H1 (cell line): ENCODE measurements at regions not wholly inside any gene's neighbourhood (a gene's known extent, or its start where the extent isn't known, plus 50 kb on each side); places are given as distances from the start of the nearest gene placed in this dataset.

ENCODE experiments used
- CTCF ChIA-PET: fragments of 300-600 bp; sonication (Branson Sonifier 250); formaldehyde crosslinking; loops from one replicate; lab custom pipeline; 2021; ENCODE audit not compliant: partially characterized antibody; lab: Charles Lee
- POLR2A ChIA-PET: fragments of 300-600 bp; sonication (Branson Sonifier 250); formaldehyde crosslinking; loops from one replicate; lab custom pipeline; 2021; ENCODE audit warnings: inconsistent platforms; ENCODE audit not compliant: partially characterized antibody; lab: Charles Lee
- DNase-seq, 2 experiments: peaks; one replicate each; pipeline versions ENCODE4 v3.0.0 to v3.0.0-alpha.2; 2010 to 2022; ENCODE audit warnings: low spot score in 2 of 2, low read depth in 1 of 2, mixed read lengths in 1 of 2
- FAIRE-seq: peaks from 2 replicates; lab custom pipeline; 2011; peaks lifted over from hg19 to GRCh38; lab: Jason Lieb, UNC
- H2AFZ ChIP-seq: 2 replicates; pipeline ENCODE4 v1.8.1; 2012; ENCODE audit warnings: low read length, inconsistent platforms
- H2AK5ac ChIP-seq: 2 replicates; pipeline ENCODE4 v1.6.1; 2013; ENCODE audit warnings: low read depth, low read length
- H2BK120ac ChIP-seq: replicated peaks from 2 replicates; pipeline ENCODE3; 2013; ENCODE audit warnings: low read depth, low read length, inconsistent platforms
- H2BK12ac ChIP-seq: 2 replicates; pipeline ENCODE4 v1.6.1; 2013; ENCODE audit warnings: low read depth, low read length
- H2BK15ac ChIP-seq: 2 replicates; pipeline ENCODE4 v1.6.1; 2013; ENCODE audit warnings: low read length
- H2BK20ac ChIP-seq: 2 replicates; pipeline ENCODE4 v1.6.1; 2013; ENCODE audit warnings: low read length
- H2BK5ac ChIP-seq: 2 replicates; pipeline ENCODE4 v1.6.1; 2013; ENCODE audit warnings: low read depth, low read length
- H3K14ac ChIP-seq: 2 replicates; pipeline ENCODE4 v1.6.1; 2013; ENCODE audit warnings: inconsistent platforms; ENCODE audit not compliant: insufficient read length
- H3K18ac ChIP-seq: 2 replicates; pipeline ENCODE4 v1.6.1; 2013; ENCODE audit warnings: low read length; ENCODE audit errors: extremely low read depth
- H3K23ac ChIP-seq: 2 replicates; pipeline ENCODE4 v1.6.1; 2013; ENCODE audit warnings: inconsistent platforms; ENCODE audit not compliant: insufficient read length
- H3K23me2 ChIP-seq: 2 replicates; pipeline ENCODE4 v1.6.1; 2013; ENCODE audit warnings: low read depth, low read length
- H3K27ac ChIP-seq: 2 replicates; pipeline ENCODE4 v1.6.1; 2011; ENCODE audit warnings: low read depth, low read length, inconsistent platforms
- H3K27me3 ChIP-seq, 4 experiments: replicated peaks in 1 of 4; 1 replicate in 1 of 4; 2 replicates in 3 of 4; pipeline versions ENCODE4 v1.6.1 to v1.8.1; 2011 to 2013; ENCODE audit warnings: low read length in 3 of 4, mild to moderate bottlenecking in 3 of 4, inconsistent platforms in 2 of 4, mixed read lengths in 2 of 4, moderate library complexity in 1 of 4; ENCODE audit not compliant: control insufficient read depth in 3 of 4, insufficient read depth in 3 of 4; ENCODE audit errors: extremely low read depth in 1 of 4
- H3K36me3 ChIP-seq, 4 experiments: 2 replicates each; pipeline versions ENCODE4 v1.6.1 to v1.8.1; 2011 to 2013; ENCODE audit warnings: mild to moderate bottlenecking in 4 of 4, low read length in 3 of 4, moderate library complexity in 2 of 4, control low read depth in 1 of 4, inconsistent platforms in 1 of 4; ENCODE audit not compliant: insufficient read depth in 4 of 4, control insufficient read depth in 2 of 4
- H3K4ac ChIP-seq: replicated peaks from 2 replicates; pipeline ENCODE3; 2013; ENCODE audit warnings: low read length, low read depth, mixed read lengths, inconsistent platforms; ENCODE audit not compliant: insufficient read length
- H3K4me1 ChIP-seq, 4 experiments: replicated peaks in 1 of 4; 1 replicate in 1 of 4; 2 replicates in 3 of 4; pipeline versions ENCODE4 v1.6.1 to v1.8.1; 2011 to 2013; ENCODE audit warnings: low read length in 3 of 4, inconsistent platforms in 2 of 4, mixed read lengths in 1 of 4; ENCODE audit not compliant: insufficient read depth in 4 of 4, control insufficient read depth in 3 of 4
- H3K4me2 ChIP-seq, 2 experiments: 2 replicates each; pipeline versions ENCODE4 v1.6.1 to v1.8.1; 2011 to 2013; ENCODE audit warnings: low read depth in 2 of 2, low read length in 2 of 2, control low read depth in 1 of 2, inconsistent platforms in 1 of 2, mild to moderate bottlenecking in 1 of 2; ENCODE audit not compliant: insufficient read depth in 1 of 2
- H3K4me3 ChIP-seq, 4 experiments: fragments of 200-600, 300-600 bp in 1 of 4; sonication (generic), shearing (Covaris generic), sonication (Bioruptor Twin) in 1 of 4; 2 replicates each; pipeline versions ENCODE4 v1.5.1 to v1.8.1; 2011 to 2016; ENCODE audit warnings: low read length in 4 of 4, low read depth in 3 of 4, control low read depth in 2 of 4, inconsistent platforms in 2 of 4, mild to moderate bottlenecking in 2 of 4, mixed read lengths in 1 of 4, moderate library complexity in 1 of 4; ENCODE audit not compliant: insufficient read depth in 2 of 4; ENCODE audit errors: extremely low read depth in 1 of 4
- H3K56ac ChIP-seq: replicated peaks from 2 replicates; pipeline ENCODE3; 2013; ENCODE audit warnings: low read depth, mild to moderate bottlenecking, mixed read lengths, low read length, inconsistent platforms; ENCODE audit not compliant: insufficient read length
- H3K79me1 ChIP-seq: 2 replicates; pipeline ENCODE4 v1.6.1; 2013; ENCODE audit warnings: low read depth, low read length, control low read depth
- H3K79me2 ChIP-seq, 2 experiments: 2 replicates each; pipeline versions ENCODE4 v1.6.1 to v1.8.1; 2012 to 2013; ENCODE audit warnings: low read length in 2 of 2, mild to moderate bottlenecking in 2 of 2, inconsistent platforms in 1 of 2; ENCODE audit not compliant: insufficient read depth in 2 of 2, control insufficient read depth in 1 of 2
- H3K9ac ChIP-seq, 4 experiments: replicated peaks in 1 of 4; 1 replicate in 1 of 4; 2 replicates in 3 of 4; pipeline versions ENCODE4 v1.6.1 to v1.8.1; 2011 to 2013; ENCODE audit warnings: low read depth in 3 of 4, low read length in 3 of 4, control low read depth in 2 of 4, mild to moderate bottlenecking in 2 of 4, moderate library complexity in 2 of 4, inconsistent platforms in 1 of 4; ENCODE audit errors: extremely low read depth in 1 of 4
- H3K9me3 ChIP-seq, 2 experiments: 2 replicates each; pipeline versions ENCODE4 v1.6.1 to v1.8.1; 2012 to 2013; ENCODE audit warnings: mild to moderate bottlenecking in 2 of 2, moderate library complexity in 2 of 2, control low read depth in 1 of 2, inconsistent platforms in 1 of 2, low read depth in 1 of 2, low read length in 1 of 2, mixed read lengths in 1 of 2; ENCODE audit not compliant: insufficient read depth in 2 of 2
- H4K20me1 ChIP-seq, 2 experiments: replicated peaks in 1 of 2; 2 replicates each; pipeline versions ENCODE3 to v1.8.1; 2011 to 2013; ENCODE audit warnings: inconsistent platforms in 2 of 2, low read length in 2 of 2, mild to moderate bottlenecking in 1 of 2; ENCODE audit not compliant: insufficient read depth in 2 of 2, control insufficient read depth in 1 of 2
- H4K5ac ChIP-seq: 2 replicates; pipeline ENCODE4 v1.6.1; 2013; ENCODE audit warnings: low read length, low read depth, mixed read lengths, inconsistent platforms; ENCODE audit not compliant: insufficient read length
- H4K8ac ChIP-seq: 2 replicates; pipeline ENCODE4 v1.8.0; 2013; ENCODE audit warnings: mild to moderate bottlenecking, moderate library complexity, low read length, inconsistent platforms; ENCODE audit not compliant: insufficient read depth; ENCODE audit errors: extremely low read depth
- H4K91ac ChIP-seq: replicated peaks from 2 replicates; pipeline ENCODE3; 2013; ENCODE audit warnings: low read length, mixed read lengths, inconsistent platforms; ENCODE audit not compliant: insufficient read length
- BCL11A ChIP-seq, 2 experiments: IDR thresholded peaks; one replicate each; pipeline ENCODE4 v1.6.1; 2011; ENCODE audit warnings: low read depth in 2 of 2, low read length in 2 of 2, mild to moderate bottlenecking in 2 of 2
- E2F6 ChIP-seq: IDR thresholded peaks from 2 replicates; pipeline ENCODE4 v1.6.1; 2012; ENCODE audit warnings: inconsistent platforms
- GABPA ChIP-seq: IDR thresholded peaks from 2 replicates; pipeline ENCODE4 v1.6.1; 2011; ENCODE audit warnings: mild to moderate bottlenecking, low read length, moderate library complexity, borderline replicate concordance; ENCODE audit not compliant: insufficient read depth
- MAFK ChIP-seq: IDR thresholded peaks from 2 replicates; pipeline ENCODE4 v1.6.1; 2012; ENCODE audit warnings: low read depth, mild to moderate bottlenecking, improper control_type of control experiment, low read length
- RAD21 ChIP-seq, 2 experiments: IDR thresholded peaks in 1 of 2; conservative IDR thresholded peaks in 1 of 2; 2 replicates each; pipeline ENCODE4 v1.6.1; 2011; ENCODE audit warnings: low read depth in 2 of 2, low read length in 2 of 2, improper control_type of control experiment in 1 of 2, inconsistent platforms in 1 of 2, mild to moderate bottlenecking in 1 of 2, moderate library complexity in 1 of 2
- SRF ChIP-seq: IDR thresholded peaks from 2 replicates; pipeline ENCODE4 v1.6.1; 2011; ENCODE audit warnings: mild to moderate bottlenecking, low read depth, low read length, moderate library complexity
- WGBS, 2 experiments: shearing (Covaris generic) in 1 of 2; methylation state at CpG; one replicate each; pipeline versions ENCODE4 v1.1.6 to v1.1.7; 2013 to 2015; ENCODE audit warnings: low lambda C conversion rate in 2 of 2, mixed read lengths in 2 of 2, inconsistent platforms in 1 of 2, low coverage in 1 of 2, missing lambda C conversion rate in 1 of 2; ENCODE audit not compliant: insufficient replicate concordance in 2 of 2, insufficient coverage in 1 of 2, insufficient read length in 1 of 2; ENCODE audit errors: extremely low coverage in 1 of 2, missing lambda C conversion rate in 1 of 2; 5-methylcytosine and 5-hydroxymethylcytosine counted together
- TF ChIP-seq, protein P1 (sequence below): IDR thresholded peaks from 2 replicates; pipeline ENCODE4 v1.6.1; 2012; ENCODE audit warnings: low read length, inconsistent platforms

- Histone ChIP-seq H3K4me1 (no peaks in the 10 kb centered on the region; a peak in 1 of 7 replicates), H3K9me3 (no peaks in the 10 kb centered on the region), H2BK5ac (no peak overlapping the region), H4K5ac (no peak overlapping the region), H3K9ac (no peak overlapping the region), H3K56ac (no peak overlapping the region), H4K8ac (no peak overlapping the region), H3K18ac (no peak overlapping the region), H3K36me3 (no peaks in the 10 kb centered on the region), H4K20me1 (no peaks in the 10 kb centered on the region), H3K4me3 (no peak overlapping the region), H3K79me1 (no peaks in the 10 kb centered on the region), H2BK20ac (no peak overlapping the region), H2BK12ac (no peak overlapping the region), H3K4me2 (no peak overlapping the region), H3K4ac (no peak overlapping the region), H3K14ac (no peak overlapping the region), H3K27me3 (no peaks in the 10 kb centered on the region), H3K23me2 (no peaks in the 10 kb centered on the region), H4K91ac (no peak overlapping the region), H2BK15ac (no peak overlapping the region), H3K79me2 (no peaks in the 10 kb centered on the region), H3K23ac (no peak overlapping the region), H2BK120ac (no peak overlapping the region), H2AK5ac (no peak overlapping the region), H2AFZ (no peak overlapping the region), H3K27ac (no peak overlapping the region)
- ChIA-PET POLR2A (no interaction called here), CTCF (interaction anchor here (0.8 to 1.7 kb wide), 4 partner anchors 9 to 363 kb away, joined by 3 to 4 read pairs (median 3); no protein-coding TSS in a partner anchor)
- WGBS, 2 experiments = 92% methylated on average over 7 of the region's 7 CpGs; no CpG with 5 or more reads in 1 of the 2 experiments
- TF ChIP-seq, protein P1, sequence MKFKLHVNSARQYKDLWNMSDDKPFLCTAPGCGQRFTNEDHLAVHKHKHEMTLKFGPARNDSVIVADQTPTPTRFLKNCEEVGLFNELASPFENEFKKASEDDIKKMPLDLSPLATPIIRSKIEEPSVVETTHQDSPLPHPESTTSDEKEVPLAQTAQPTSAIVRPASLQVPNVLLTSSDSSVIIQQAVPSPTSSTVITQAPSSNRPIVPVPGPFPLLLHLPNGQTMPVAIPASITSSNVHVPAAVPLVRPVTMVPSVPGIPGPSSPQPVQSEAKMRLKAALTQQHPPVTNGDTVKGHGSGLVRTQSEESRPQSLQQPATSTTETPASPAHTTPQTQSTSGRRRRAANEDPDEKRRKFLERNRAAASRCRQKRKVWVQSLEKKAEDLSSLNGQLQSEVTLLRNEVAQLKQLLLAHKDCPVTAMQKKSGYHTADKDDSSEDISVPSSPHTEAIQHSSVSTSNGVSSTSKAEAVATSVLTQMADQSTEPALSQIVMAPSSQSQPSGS = no peak
- TF ChIP-seq BCL11A (IDR thresholded peaks at IDR 0.05; ENCODE audit: low read depth in 2 of 2, low read length in 2 of 2) (no peak), MAFK (no peak), RAD21 (IDR thresholded peaks at IDR 0.05 in 1 of 2, conservative IDR thresholded peaks at IDR 0.05 in 1 of 2; ENCODE audit: low read depth in 2 of 2, low read length in 2 of 2) (no peak), GABPA (no peak), SRF (no peak), E2F6 (no peak)
- DNase-seq (no peak), FAIRE-seq (no peak)
These were observed 667.7 kb downstream of the DIAPH3 start for GRCh38 chr13:59495936-59496512.
